CD1c-positive myeloid dendritic cell (primary cell): ENCODE measurements at regions not wholly inside any gene's neighbourhood (a gene's known extent, or its start where the extent isn't known, plus 50 kb on each side); places are given as distances from the start of the nearest gene placed in this dataset.
"Not testable (repeated sequence)": the region's sequence is repeated elsewhere in the genome, so short reads cannot be mapped to it uniquely, and the experiment has no call there.

Experiments
- DNase-seq: peaks from one replicate; pipeline ENCODE4 v3.0.0-alpha.2; 2016; ENCODE audit errors: extremely low spot score

DNA sequence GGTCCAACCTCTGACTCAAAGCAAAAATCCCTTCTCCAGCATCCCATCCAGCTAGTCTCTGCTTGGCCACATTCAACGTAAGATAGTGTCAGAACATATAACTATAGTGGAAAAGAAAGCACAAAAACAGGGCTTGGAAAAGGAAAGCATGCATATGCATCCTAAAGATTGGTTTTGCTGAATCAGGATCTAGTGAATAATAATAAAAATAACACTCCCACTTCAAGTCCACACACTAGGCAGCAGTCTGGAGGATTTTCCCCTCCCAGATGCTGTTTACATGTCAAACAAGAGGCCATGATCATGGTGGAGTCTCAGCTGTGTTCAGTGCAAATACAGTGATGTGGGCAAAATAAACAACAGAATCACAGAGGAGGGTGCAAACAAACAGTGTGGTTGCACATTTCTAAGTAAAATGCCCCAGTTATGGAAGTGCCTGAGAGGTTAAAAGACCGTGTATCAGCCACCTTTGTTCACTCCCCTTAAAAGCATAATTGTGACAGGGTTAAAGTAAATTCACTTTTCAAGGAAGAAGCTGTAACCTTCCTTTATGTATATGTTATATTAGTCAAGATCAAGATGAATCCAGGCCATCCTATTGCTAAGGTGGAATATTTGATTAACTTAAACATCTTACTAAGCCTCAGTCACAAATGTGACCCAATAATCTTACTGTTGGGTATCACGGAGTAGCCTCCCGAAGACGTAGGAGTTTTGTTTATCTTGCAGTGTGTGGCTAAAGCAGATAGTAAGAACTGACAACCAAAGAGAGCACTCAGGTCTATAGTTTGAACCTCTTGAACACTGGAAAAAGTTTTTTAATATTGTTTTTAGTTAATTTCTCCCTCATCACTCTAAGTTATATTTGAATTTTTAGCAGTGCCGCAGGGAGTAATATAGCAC is 424.5 kb downstream of the SOX2 start:
- no peak for DNase-seq

DNA sequence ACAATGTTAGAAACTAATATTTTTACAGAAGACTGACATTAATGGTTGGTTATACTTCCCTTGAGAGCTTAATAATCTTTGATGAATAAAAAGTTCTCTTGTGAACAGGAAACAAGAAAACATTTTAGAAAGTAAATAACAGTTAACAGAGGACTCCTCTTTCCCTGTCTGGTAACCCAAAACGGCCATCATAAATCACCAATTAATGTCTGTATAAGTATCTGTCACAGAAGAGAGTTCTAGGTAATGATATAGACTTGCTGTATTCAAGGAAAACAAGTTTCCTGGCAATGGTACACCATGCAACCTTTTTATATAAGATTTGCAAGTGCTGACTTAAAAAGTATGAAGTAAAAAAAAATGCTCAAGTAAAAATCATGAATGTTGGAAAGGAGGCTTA is 426.7 kb downstream of the SOX2 start:
- DNase-seq: no peak

DNA sequence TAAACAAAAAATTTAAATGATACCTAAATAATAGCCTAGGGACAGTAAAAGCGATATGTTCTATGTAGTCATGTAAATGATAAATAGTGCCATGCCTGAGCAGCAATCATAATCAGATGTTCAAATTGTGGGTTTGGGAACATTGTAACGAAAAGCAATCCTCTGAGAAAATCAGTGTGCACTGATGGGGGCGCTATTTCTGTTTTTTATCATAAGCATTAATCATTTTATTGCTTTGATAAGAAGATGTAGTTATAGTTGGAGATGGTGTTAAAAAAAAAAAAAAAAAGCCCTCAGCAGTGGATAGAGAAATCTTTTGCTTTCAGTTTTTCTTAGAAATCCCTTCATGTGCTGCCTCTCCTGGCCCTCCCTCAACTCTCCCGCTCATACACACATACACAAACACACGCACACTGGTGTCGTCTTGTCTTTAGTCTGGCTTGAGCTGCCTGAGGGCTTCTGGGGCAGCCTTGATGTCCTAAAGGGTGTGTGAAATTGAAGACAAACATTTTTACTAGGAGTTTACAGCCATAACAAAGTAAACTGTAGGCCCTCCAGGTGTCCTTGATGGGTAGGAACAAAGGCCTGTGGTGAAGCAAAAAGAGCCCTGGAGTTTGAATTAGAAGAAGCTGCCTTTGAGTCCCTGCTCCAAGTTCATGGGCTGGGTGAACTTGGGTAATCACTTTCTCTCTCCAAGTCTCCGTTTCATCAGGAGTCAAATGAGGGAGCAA is 428.1 kb downstream of the SOX2 start:
- DNase-seq: no peak

DNA sequence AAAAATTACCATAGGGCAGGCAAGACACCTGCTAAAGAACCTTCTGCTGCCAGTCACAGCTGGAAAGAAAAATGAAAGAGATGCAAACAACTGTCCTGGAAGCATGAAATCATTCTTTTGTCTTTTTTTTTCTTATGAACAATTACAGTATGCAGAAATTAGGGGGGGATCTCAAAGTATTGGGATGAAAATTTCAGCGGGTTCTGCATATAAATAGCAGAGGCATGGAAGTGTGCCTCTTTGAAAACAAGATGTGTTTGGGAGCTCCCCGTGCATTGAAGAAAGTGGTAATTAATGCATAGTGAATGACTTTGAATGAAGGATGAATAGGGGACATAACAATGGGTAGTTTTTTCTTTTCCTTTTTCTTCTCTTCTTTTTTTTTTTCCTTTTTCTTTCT is 431.2 kb downstream of the SOX2 start:
- no peak for DNase-seq

DNA sequence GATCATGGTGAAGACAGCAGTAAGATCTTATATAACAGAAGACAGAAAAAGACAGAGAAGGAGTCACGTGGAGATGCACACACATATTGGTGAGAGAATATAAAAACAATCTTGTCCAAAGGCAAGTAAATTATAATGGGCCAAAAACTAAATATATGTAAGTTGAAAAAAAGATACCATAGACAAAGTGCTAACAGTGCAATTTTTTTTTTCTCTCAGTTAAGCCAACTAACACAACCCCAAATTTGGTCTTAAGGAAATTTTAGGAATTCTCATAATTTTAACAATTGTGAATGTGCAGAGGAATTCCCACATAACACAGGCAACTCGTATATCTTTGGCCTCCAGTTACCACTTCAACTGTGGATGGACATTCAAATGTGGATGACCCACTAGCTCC is 432.2 kb downstream of the SOX2 start:
- DNase-seq: no peak

DNA sequence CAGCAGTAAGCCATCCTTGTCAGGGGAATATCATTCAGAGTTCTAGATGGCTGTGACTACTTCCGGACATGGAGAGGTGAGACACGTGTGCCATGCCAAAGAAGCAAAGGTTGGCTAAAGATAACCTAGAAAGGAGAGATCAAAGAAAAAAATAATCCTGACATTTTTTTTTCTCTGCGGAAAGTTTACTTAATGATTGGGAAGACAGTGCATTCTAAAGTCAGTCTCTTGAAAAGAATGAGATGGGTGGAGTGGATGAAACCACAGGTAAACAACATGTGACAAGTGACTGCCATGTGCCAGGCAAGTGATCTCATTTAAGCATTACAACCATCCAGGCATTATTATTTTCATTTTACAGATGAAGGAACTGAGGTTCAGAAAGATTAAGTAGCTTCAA is 436.6 kb downstream of the SOX2 start:
- DNase-seq: no peak

DNA sequence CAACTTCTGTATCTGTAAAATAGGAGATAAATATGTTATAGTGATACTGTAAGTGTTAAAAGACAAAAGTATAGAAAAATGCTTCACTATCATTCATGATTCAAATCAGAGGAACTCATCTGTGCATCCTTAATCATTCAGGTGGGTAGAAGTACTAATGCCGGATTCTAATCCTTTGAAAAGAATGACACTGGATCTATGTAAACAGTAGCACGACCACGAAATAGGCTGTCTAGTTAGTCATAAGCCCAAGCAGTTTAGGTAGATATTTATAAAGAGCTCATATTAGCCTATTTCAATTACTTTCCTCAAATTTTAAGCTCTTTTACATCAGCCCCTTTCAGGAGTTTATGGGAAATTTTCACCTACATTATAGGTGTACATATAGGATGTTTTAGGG is 437.9 kb downstream of the SOX2 start:
- DNase-seq: no peak

DNA sequence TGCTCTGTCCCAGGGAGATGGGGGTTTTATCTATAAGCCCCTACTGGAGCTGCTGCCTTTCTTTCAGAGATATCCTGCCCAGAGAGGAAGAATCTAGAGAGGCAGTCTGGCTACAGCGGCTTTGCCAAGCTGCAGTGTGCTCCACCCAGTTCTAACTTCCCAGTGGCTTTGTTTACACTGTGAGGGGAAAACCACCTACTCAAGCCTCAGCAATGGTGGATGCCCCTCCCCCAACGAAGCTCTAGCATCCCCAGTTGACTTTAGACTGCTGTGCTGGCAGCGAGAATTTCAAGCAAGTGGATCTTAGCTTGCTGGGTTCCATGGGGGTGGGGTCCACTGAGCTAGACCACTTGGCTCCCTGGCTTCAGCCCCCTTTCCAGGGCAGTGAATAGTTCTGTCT is 444.6 kb downstream of the SOX2 start:
- DNase-seq: not testable (repeated sequence)

DNA sequence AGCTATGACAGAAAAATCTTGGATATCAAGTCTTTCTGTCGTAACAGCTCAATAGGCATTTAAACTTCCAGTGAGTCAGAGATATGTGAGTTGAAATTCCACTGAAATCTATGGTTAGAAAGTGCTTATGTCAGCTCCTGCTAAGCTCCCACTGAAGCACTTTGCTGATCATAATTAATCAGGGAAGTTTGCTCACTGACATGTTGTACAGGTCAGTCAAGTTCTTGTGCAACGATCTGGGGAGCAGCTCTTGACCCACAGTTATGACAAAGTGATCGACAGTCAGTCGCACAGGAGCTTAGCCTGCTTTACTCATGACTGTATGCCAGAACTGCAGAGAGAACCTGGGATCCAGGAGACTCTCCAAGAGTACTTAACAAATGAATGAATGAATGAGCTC is 453.5 kb downstream of the SOX2 start:
- no peak for DNase-seq

DNA sequence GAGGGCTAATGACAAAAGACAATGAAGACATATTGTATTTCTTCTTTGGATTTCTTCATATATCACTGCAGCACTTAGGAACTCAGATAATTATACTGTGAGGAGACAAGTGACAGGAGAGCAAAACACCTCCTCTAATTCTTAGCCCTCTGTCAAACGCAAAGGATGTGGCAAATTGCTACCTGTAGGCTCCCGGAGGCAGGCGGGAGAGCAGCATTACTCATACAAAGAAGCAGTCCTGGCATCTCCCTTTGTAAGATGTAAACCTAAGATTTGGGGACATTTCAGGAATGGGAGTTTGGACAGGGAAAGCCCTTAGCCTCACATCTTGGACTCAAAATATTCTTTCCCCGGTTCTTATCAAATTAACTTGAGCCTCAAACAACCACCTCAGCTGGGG is 460.8 kb downstream of the SOX2 start:
- DNase-seq: no peak

DNA sequence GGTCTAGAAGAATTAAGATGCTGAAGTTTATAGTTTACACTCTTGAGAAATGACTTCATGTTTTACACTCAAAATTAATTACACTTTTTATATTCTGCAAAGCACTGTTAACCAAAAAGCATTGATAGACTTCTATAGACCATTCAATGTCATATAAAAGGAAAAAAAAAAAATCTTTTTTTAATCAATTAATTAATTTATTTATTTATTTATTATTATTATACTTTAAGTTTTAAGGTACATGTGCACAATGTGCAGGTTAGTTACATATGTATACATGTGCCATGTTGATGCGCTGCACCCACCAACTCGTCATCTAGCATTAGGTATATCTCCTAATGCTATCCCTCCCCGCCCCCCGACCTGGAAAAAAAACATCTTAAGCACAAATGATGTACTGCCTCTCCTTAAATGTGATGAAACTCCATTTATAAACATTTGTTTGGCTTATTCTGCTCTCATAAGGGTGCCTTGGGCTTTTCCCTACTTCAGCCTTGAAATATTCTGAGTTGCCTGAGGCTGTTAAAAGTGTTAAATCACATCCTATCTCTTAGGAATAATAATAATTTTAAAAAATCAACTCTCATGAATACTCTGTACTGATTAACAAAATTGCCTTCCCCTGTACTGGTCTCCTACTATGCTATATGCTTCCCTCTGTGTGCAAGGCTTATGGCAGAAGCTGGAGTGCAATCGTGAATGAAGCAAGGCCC is 466.9 kb downstream of the SOX2 start:
- no peak for DNase-seq

DNA sequence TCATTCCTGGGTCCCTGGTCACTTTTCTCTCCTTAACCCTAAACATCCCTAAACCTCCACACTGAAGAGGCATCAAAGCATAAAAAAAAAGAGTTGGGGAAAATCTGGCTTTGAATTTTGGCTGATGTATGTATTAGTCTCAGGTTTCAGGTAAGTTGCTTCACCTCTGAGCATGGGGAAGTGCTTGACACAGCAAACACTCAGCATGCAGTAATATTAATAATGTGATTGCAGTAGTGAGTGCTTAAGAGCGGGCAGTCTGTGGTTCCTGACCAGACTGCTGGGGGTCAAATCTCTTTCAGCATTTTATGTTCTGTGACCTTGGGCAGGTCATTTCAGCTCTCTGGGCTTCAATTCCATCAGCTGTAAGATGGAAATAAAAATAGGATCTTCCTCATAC is 467.9 kb downstream of the SOX2 start:
- DNase-seq: no peak

DNA sequence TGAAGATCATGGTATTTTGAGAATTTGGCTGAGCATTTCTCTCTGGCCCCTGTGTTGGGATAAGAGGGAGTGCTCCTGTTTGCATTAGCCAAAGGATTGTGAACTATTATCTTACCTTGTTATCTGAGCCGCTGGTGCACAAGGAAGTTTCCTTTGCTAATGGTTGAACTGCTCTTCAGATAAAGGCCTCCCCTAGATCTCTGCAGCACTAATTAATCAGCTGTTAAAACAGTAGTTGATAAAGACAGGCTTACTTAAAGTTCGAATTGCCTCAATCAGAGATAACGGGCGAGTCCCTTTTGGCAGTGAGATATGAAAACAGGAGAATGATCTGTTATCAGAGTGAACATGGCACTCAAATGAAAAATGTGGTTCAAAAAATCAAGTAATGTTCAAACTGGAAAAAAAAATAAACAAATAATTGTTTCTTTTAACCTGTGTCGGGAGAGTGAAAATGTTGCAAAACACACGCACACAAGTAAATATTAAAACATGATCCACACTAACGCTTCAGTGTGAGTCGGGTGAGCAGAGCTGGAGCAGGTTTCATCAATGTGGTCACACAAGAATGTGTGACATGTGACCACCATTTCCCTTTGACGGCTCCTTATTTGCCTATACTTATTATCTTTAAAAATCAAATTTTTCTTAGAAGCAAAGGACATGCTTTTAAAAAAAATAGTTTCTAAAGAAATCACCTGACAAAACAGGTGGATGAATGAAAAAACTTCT is 469.1 kb downstream of the SOX2 start:
- DNase-seq: no peak

DNA sequence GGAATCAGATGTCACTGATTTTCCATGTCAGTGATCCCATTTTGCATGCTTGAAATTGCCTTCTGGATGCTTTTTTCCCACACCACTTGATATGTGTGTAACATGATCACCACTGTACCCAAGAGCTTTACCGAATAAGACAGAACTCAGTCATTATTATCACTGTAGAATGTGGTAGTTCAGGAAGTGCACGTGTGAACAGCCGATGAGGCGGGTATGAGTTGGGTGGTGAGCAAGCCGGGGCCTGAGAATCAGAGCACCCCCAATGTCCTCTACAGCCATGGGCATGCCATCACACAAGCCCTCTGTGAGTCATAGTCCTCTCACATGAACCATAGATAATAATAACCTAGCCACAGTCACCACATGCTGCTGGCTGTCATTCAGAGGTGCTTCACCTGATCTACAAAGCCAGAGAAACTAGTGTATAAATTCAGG is 470.8 kb downstream of the SOX2 start:
- DNase-seq: no peak

DNA sequence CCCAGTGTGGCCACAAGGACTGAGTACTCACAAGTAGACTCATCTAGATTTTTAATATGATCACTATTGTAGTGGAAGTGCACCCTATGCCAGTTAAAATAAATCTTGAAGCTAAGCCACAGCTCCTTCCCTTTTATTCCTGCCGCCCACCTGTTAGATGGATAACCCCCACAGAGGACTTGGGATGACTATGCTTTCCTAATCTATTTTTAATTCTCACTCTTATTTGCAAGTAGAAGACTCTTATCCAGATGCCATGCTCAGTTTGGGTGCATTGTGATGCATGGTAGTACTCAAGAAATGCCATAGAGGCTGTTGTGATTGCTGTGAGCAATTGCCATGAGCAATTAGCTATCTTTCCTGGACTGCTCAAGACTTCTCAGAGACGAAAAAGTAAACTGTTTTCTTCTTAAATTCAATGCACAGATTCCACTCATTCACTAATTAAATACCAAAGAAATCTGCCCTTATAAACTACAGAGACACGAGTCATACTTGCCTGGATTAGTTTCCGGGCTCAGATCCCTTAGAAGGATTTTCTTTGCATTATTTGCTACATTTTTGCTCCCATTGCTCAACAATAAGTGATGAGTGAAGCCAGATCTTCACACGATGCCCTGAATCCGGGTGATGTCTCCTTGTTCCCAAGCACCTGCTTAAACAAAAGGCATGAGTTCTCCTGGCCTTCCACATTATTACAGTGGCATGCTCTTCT is 472.1 kb downstream of the SOX2 start:
- no peak for DNase-seq

DNA sequence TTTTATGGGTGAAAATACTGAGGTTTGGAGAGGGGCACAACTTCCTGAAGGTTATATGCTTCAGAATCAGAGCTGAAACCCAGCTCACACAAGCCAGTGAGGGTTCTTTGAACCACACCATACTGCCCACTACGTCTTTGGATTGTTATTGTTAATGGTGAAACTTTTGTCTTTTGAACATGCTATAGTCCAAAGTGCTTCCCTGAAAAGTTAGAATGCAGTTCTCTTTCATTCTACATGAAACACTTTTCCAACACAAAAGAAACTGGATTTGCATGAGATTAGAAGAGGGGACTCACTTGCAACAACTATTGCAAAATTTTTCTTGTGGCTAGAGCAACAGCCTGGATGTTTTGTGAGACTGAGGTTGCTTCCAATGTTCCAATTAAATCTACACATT is 473.6 kb downstream of the SOX2 start:
- DNase-seq: no peak

DNA sequence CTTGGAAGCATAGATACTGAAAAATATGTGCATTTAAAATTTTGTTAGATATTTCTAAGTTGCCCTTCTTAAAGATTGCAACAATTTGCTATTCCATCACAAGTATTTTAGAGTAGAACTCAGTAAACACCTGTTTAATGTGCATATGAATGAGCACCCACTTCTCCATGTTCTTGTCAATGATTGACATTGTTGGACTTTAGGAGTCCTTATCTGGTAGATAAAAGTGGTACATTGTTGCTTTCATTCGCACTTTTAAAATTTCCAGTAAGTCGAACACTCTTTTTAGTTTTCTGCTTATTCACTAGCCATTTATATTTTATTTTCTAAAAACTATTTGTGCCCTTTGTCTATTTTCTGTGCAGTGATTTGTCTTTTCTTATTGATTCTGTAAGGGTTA is 478.3 kb downstream of the SOX2 start:
- DNase-seq: no peak

DNA sequence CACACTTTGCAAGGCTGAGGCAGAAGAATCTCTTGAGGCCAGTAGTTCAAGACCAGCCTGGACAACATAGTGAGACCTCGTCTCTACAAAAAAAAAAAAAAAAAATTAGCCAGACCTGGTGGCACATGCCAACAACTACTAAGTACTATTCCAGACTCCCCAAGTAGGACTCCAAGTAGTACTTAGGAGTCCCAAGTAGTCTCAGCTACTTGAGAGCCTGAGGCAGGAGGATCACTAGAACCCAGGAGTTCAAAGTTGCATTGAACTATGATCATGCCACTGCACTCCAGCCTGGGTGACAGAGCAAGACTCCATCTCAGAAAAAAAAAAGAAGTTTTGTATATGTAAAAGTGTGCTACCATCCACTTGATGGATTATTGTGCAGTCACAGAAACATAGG is 486.6 kb downstream of the SOX2 start:
- DNase-seq: no peak

DNA sequence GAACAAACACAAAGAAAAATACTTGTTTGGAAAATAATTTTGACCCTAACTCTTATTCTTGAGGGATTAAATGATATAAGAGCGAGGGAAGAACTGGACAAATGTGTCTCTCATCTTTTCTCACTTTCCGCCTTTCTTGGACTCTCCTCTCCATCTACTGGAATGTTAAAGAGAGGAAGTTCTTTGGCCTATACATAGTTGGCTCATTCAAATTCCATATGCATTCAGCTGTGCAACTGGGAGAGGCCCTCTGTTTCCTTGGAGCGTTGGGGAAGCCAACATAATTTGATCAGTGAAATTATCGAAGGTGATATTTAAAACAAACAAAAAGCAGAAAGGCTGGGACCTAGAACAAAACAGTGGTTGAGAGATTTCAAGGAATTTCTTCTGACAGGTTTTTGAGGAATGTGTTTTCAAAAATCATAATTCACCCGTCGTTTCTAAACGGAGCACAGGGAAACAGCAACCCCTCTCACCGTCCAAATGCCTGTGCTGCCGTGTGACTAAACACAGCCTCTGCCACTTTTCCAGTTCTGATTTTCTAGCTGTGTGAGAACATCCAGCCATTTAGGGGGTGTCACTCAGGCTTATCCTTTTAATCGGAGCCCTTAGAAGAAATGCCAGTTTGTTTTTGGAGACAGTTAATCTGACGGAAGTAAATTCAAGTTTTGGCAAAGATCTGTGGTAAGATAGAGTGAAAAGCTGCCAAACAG is 489.9 kb downstream of the SOX2 start:
- no peak for DNase-seq

DNA sequence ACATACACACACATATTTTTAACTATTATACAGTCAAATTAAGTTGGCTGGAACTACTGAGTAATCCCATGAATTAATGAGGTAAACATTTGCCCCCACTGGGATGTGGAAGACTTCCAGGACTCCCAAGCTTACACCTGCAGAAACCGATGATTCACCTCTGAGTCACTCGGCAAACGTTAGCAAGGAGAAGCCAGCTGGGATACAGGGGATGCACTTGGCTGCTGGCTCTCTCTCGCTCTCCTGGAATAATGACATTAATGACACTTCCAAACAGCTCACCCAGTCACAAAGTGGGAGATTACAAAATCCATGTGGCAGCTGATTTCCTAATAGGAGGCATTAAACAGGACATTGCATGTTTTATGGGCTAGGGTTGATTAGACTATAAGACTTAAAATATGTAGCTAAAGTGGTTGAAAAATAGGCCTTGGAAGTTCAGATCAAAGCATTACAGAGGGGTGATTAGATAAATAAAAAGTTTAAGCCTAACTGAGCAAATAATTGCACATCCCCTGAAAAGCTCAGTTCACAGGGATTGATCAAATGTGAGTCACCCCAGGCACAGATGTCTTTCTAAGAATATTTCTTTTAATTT is 500.9 kb downstream of the SOX2 start:
- DNase-seq: no peak
